ENCODE measurements at regions not wholly inside any gene's neighbourhood (a gene's known extent, or its start where the extent isn't known, plus 50 kb on each side); places are given as distances from the start of the nearest gene placed in this dataset.

DNA sequence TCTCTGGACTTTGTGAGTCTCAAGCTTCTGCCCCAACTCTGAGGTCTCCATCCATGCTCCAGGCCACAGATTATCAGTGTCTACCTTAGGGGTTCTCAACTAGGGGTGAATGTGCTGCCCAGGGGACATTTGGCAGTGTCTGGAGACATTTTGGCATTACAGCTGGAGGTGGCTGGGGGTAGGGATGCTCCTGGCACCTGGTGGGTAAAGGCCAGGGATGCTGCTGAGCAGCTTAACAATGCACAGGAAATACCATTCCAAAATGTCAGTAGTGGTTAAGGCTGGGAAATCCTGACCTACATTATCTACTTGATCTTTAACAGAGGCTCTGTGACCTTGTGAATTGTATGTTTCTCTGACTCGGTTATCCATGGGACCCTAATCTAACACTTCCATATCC is 67.3 kb upstream of the PALS2 start:
- TF ChIP-seq EZH2 (IDR thresholded peaks at IDR 0.05; ENCODE audit: low read length, missing control alignments) = no peak
- TF ChIP-seq CTCF (conservative IDR thresholded peaks at IDR 0.05 in 1 of 2, IDR thresholded peaks at IDR 0.05 in 1 of 2; ENCODE audit: low read depth in 1 of 2, low read length in 2 of 2) = no peak

Data from fibroblast of lung (primary cell).